ENCODE measurements at regions not wholly inside any gene's neighbourhood (a gene's known extent, or its start where the extent isn't known, plus 50 kb on each side); places are given as distances from the start of the nearest gene placed in this dataset.

GRCh38 chr6:170025935-170026750 lies 264.7 kb downstream of the DLL1 start:
- DNase-seq: no peak

GRCh38 chr6:170025341-170025911 lies 265.5 kb downstream of the DLL1 start:
- no peak for DNase-seq

- DNase-seq: no peak
Measured at GRCh38 chr6:170024940-170025339, 265.9 kb downstream of the DLL1 start.

GRCh38 chr6:170023620-170024521 lies 267.0 kb downstream of the DLL1 start:
- no peak for DNase-seq

GRCh38 chr6:170022827-170023619 lies 267.9 kb downstream of the DLL1 start:
- no peak for DNase-seq

- DNase-seq: no peak
Measured at GRCh38 chr6:170022291-170022722, 268.6 kb downstream of the DLL1 start.

GRCh38 chr6:170021579-170021978 lies 269.3 kb downstream of the DLL1 start:
- no peak for DNase-seq

GRCh38 chr6:170019818-170020583 lies 268.6 kb downstream of the ERMARD start:
- no peak for DNase-seq

GRCh38 chr6:170018936-170019817 lies 267.8 kb downstream of the ERMARD start:
- no peak for DNase-seq

- DNase-seq: no peak
Measured at GRCh38 chr6:170018422-170018935, 267.1 kb downstream of the ERMARD start.

- no peak for DNase-seq
Measured at GRCh38 chr6:170017603-170018320, 266.3 kb downstream of the ERMARD start.

GRCh38 chr6:170013815-170014214 lies 262.4 kb downstream of the ERMARD start:
- DNase-seq: no peak

- no peak for DNase-seq
Measured at GRCh38 chr6:170012037-170012330, 260.6 kb downstream of the ERMARD start.

GRCh38 chr6:170011204-170012036 lies 260.0 kb downstream of the ERMARD start:
- DNase-seq: no peak

GRCh38 chr6:170010665-170011203 lies 259.3 kb downstream of the ERMARD start:
- DNase-seq: no peak

GRCh38 chr6:170008294-170008785 lies 256.9 kb downstream of the ERMARD start:
- DNase-seq: no peak

GRCh38 chr6:170007468-170008293 lies 256.3 kb downstream of the ERMARD start:
- DNase-seq: no peak

All from activated CD4-positive, alpha-beta T cell treated with anti-CD3 and anti-CD28 coated beads for 1 hour (primary cell).